ENCODE measurements at regions not wholly inside any gene's neighbourhood (a gene's known extent, or its start where the extent isn't known, plus 50 kb on each side); places are given as distances from the start of the nearest gene placed in this dataset.
"Not testable (repeated sequence)": the region's sequence is repeated elsewhere in the genome, so short reads cannot be mapped to it uniquely, and the experiment has no call there.

DNA sequence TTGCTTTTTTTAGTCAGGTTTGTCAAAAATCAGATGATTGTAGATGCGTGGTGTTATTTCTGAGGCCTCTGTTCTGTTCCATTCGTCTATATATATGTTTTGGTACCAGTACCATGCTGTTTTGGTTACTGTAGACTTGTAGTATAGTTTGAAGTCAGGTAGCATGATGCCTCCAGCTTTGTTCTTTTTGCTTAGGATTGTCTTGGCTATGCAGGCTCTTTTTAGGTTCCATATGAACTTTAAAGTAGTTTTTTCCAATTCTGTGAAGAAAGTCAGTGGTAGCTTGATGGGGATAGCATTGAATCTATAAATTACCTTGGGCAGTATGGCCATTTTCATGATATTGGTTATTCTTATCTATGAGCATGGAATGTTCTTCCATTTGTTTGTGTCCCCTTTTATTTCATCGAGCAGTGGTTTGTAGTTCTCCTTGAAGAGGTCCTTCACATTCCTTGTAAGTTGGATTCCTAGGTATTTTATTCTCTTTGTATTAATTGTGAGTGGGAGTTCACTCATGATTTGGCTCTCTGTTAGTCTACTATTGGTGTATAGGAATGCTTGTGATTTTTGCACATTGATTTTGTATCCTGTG is 70.1 kb upstream of the TOP3B start:
- not testable (repeated sequence) for DNase-seq

DNA sequence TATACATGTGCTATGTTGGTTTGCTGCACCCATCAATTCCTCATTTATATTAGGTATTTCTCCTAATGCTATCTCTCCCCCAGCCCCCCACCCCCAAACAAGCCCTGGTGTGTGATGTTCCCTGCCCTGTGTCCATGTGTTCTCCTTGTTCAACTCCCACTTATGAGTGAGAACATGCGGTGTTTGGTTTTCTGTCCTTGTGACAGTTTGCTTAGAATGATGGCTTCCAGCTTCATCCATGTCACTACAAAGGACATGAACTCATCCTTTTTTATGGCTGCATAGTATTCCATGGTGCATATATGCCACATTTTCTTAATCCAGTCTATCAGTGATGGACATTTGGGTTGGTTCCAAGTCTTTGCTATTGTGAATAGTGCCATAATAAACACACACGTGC is 68.4 kb upstream of the TOP3B start:
- not testable (repeated sequence) for DNase-seq

DNA sequence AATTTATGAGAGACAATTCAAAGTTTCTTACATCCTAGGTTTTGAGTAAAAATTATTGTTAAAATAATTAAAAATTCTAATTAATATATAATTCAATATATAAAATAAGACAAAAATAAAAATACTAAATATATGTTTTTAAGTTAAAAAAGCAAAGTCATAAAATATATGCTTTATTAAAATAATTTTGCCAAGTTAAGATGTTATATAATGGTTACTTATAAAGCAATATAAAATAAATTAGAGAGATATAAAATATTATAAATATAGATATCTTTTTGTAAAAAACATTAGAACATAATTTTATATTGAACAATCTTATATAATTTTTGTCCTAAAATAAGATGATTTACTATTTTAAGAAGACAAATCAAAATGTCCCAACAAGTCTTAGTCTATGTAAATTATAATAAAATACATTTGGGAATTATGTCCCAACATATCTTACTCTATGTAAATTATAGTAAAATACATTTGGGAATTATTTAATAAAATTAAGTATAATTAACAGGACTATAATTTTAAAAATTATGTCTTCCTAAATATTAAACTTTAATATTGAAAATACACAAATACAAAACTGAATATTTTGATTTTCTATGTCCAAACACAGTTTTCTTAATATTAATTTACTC is 67.7 kb upstream of the TOP3B start:
- DNase-seq = no peak

DNA sequence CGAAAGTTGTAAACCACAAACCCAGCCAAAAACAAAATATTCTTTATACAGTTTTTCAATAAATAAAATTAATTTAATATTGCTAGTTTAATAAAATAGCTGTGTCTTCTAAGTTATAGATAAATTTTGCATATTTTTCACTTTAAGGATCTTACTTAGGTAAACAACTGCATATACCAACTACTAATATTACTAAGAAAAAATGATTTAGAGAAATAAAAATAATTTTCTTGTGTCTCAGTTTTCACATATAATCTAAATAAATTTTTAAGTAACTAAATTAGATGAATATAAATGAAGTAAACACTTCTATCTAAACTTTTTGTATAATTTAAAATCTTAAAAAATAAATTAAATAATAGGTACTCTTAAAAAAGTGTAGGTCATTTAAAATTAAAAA is 67.1 kb upstream of the TOP3B start:
- DNase-seq = no peak

DNA sequence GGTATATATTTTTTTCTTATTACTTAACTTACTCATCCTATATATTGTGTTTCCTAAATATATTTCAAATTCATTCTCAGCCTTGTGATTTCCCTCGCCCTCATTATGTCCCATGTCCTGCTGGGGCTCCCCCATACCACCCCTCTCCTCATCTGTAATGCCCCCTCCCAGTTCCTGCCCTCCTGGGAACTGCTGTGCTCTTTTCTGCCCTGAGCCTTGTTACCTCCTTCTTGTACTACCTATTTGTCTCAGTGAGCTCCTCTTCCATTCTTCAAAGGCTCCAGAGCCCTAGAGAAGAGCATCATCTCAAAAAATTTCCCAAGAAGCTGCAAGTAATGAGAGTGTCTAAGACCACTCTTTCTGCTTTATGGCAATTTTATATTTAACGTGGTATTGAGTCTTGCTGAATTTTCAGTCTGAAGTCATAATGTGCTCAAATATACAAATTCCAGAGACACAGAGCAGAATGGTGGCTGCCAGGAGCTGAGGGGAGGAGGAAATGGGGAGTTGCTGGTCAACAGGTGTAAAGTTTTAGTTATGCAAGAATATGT is 66.5 kb upstream of the TOP3B start:
- DNase-seq = no peak

DNA sequence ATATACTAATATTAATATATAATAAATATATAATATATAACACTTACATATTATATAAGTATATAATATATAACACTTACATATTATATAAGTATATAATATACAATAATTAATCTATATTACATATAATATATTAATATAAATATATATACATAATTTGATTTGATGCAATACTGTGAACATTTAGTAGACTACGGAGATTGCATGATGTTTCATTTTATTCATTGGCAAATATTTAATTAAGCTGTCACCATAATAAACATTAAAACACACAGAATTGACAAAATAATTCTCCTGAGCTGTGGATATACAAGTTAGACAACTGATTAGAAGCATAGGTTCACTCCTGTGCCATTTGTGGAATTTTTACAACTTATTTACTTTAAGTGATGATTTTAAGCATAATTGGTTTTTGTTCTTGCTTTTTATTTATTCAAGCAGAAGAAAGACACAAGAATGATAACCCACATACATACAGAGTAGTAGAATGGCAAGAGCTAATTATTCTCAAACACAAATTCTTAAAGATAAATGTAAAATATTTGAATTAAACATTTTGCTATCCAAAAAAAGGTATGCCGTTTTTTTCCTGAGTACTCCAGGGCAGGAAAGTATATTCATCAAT is 65.8 kb upstream of the TOP3B start:
- DNase-seq = no peak

DNA sequence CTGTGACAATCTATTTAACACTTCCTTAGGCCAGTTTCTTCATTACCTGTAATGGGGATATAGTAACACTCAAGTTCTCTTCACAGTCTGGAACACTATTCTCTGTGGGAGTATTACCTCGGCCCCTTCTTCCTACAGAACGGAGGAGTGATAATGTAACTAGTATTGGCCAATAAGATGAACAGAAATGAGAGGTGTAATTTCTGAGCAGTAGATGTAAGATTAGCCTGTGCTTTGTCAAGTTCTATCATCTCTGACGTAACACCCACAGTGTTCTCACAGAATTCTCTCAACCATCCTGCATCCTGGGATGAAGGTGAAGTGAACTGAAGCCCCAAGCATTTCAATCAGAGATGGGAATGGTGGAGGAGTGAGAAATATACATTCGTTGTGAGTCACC is 65.2 kb upstream of the TOP3B start:
- DNase-seq = no peak

DNA sequence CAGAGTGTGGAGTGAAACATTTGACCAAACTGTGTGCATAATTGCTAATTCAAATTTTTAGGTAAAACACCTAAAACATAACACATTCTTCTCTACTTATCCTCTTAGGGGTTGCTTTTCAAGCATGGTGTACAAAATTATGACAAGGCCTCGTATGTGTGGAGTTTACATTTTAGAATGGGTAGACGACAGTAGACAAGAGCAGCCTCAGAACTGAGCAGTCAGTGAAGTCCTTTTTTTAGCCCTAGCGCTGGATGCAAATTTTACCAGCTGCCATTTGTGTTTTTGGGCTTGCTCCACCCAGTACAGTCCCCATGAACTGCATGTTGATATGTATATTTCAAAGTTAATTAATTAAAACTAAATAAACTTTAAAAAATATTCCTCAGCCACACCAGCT is 64.7 kb upstream of the TOP3B start:
- no peak for DNase-seq

DNA sequence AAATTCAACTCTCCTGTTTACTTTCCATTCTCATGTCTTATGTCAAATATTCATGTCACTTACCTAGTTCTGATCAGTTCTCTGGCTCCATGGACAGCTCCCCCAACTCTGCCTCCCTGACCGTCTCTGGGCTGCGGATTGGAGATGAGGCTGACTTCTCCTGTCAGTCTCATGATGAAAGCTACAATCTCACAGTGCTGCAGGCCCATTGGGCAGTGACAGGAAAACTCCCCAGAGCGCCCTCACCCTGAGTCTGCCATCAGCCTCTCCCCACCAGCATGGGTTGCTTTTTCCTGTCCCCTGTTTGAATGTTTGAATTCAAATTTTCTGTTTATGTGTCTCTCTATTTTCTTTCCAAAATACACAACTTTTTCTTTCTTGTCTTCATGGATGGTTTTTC is 63.8 kb upstream of the TOP3B start:
- DNase-seq = no peak

DNA sequence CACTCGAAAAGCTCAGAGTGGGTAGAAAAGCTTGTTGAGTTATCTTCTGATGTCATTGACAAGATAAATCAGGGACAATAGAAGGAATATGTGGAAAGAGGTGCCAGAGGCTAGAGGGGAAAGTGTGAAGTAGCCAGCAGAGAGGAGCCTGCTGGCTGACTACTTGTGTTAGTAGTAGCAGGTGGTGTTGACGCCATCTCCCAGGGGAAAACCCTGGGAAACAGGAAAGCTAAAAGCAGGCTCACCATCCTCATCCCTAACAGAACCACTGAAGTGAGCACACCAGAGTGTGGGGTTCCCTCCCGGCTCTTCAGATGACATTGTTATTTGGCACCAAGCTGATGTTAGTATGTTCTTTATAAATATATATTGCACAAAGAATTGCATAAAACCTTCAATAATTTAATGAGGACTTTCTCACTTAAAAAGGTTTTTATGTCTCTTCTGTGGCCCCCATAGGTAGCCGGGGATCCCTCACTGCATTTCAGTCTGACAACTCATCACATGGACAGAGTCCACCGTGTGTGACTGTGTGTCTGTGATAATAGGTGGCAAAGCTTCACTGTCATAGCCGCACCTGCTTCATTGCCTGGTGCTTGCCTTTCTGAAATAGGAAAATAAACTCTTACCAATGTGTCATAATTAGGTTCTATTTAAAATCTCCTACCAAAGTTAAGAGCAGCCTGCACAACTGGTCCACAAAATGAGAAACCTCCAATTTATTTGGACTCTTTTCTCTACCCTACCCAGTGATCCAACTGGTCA is 63.2 kb upstream of the TOP3B start:
- DNase-seq = no peak

DNA sequence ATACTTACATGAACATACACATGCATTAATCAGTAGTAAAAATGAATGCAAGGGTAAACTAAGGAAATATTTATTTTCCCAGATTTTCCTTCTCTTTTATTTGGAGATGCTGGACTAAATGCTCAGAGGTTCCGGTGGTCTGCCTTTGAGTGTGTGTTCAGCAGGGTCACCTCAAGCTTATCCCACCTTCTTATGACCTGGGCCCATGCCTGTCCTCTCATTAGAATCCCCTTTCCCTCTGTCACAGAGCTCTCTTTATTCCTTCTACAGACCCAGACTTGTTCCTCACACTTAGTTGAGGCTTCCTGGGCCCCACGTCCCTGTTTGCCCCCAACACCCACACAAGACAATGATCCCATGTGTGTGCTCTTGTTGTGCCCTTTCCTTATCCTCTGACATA is 61.6 kb upstream of the TOP3B start:
- DNase-seq = no peak

DNA sequence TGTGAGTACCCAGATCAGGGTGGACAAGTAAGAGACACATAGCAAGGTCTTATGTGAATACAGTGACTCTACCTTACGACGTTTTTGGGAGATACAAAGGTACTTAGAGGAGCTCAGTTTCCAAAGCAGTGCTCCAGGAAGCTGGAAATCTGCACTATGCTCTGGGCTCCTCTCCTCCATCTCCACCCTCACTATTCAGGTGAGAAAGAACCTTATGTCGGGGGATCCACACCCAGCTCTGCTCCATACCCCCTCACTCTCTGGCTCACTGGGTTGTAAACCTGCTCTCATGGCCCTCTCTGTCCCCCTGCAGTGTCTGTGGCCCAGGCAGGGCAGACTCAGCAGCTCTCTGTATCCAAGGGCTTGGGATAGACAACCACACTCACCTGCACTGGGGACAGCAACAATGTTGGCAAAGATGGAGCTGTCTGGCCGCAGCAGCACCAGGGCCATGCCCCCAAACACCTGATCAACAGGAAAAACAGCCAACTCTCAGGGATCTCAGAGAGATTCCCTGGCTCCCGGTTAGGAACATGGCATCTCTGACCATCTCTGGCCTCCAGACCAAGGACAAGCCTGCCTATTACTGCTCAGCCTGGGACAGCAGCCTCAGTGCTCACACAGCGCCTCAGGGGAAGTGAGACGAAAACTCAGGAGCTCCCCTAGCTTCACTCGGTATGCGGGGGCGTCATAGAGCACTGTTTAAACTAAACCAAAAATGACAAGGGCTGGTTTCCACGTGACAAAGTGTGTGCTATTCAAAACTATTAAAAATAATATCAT is 60.9 kb upstream of the TOP3B start:
- DNase-seq = no peak

DNA sequence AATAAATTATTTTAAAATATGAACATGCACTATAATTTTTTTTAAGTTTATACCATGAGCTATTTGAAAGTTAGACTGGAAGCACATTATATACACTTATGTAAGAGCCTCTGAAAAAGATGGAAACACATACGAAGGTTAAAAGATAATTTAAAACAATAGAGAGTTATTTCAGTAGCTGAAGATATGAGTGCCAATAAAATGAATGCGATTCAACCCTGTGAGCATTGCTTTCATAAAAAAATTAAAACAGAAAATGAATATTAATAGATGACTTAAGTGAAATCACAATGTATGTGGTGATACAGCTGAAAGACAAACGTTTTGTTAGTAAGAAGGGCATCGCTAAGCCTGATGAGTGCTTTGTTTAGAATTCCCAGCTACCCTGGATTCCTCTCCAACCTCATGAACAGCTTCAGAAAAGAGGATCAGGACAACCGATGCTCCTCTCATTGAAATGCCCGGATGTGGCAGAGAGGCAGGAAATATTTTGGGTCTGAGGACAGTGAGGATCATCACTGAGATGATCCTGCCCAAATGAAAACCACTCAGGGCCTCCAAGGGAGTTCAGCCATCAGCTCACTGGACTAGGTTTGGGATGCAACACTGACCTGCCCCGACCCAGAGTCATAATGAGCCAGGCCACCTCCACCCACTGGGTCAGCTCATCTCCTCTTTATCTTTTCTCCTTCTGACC is 60.2 kb upstream of the TOP3B start:
- DNase-seq = no peak

DNA sequence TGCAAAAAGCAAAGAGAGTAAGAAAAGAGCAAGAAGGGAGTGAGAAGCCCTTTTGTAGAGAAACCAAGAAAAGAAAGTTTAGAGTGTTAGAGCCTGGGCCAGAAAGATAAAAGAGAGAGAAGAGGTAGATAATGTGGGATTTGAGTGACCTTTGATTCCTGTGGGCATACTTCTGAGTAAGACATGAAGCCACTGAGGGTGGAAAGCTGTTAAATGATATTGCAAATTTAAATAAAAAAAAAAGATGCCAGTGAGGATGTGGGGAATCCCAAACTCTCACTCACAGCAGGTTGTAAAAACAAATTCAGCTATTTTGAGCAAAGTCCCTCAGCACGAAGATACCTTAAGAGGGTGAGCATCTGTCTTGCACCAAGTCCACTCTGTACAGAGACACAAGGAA is 59.4 kb upstream of the TOP3B start:
- DNase-seq = no peak

DNA sequence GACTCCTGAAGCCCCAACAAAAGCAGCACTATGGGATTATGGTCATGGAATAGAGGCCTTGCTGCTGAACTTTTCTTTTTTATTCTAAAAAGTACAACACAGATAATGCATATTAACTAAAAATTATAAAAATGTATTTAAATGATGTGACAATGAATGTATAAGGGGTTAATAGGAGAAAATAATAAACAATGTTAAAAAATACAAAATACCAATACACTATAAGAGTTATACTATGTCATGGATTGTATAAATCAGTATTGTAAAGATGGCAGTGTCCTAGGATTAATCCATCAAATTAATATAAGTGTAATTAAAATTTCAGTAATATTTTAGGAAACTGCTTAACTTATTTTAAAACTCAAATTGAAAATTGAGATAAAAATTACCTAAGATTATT is 58.3 kb upstream of the TOP3B start:
- no peak for DNase-seq

DNA sequence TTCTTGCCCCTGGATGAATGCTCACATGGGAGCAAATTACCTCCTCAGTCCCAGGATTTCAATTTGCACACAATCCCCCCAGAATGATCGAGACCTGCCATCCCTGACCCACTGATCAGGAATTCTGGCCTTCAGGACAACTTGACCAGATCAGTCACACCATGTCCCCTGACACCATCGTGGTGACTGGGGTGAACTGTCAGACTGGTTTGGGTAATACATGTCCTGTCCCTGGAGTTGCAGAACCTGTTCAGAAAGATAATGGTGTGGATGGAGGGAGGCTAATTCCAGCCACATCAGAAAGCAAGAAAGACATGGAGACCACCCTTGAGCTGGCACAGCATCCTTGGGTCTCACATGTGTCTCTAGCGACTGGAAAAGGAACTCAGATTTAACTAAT is 57.9 kb upstream of the TOP3B start:
- DNase-seq = no peak

DNA sequence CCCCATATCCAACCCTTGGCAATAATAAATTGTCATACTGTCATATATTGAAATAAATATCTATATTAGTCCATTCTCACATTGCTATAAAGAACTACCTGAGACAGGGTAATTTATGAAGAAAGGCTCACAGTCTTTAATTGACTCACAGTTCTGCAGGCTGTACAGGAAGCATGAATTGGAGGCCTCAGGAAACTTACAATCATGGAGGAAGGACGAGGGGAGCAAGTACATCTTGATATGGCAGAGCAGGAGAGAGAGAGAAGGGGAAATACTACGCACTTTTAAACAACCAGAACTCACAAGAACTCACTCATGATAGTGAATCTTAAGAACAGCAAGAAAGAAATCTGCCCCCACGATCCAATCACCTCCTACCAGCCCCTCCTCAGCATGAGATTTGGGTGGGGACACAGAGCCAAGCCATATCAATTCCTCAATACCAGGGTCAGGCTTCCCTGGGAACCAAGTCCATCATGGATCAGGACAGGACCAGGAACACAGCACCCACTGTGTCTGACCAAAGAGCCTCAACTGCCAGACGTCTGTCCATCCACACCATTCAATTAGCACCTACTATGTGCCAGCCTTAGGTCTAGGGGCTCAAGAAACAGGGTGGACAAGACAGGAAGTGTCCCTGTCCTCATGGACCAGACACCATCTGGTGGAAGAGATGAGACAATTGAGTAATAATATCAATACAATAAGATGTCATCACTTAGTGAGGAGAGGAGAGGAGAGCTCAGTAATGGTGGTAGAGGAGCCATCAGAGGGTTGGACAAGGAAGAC is 56.9 kb upstream of the TOP3B start:
- no peak for DNase-seq

DNA sequence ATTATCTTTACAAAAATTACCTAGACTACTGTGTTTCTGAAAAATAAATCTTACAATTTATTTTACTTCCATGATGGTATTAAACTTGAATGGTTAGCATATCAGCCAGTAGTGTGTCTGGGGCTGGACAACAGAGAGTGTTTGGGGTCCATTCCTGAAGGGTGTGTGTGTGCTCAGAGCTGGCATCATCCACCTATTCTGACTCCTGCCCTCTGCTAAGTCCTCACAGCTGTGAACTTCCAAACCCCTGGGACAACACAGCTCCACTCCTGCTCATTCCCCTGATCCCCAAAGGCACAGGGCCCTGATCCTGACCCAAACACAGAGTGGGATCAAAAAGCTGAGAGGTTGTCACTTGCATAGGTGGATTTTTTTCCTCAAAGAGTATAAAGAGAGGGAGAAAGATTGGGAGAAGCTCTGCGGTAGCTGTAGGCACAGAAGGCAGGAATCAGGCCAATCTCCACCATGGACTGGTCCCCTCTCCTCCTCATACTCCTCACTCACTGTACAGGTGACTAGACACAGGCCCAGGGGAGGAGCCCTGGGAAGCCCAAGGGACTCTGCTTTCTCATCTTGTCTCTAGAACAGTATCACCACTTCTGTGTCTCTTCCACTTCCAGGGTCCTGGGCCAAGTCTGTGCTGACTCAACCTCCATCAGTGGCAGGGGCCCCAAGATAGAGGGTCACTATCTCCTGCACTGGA is 55.7 kb upstream of the TOP3B start:
- no peak for DNase-seq

DNA sequence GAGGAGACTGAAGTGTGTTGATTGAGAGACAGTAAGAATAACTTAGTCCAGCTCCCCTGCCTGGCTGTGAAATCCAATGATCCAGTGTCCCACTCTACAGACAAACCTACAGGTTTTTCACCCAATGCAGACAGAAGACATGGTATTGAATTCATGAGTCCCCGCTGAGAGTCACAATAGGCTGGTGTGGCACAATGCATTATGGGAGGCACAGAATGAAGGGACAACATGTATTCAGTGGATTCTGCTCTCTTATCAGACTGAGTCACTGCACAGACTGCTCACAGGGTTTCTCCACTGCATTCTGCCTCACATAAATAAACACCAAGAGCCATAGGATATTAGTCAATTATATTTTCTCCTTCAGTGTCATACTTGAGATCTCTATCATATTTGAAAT is 55.2 kb upstream of the TOP3B start:
- DNase-seq = no peak

DNA sequence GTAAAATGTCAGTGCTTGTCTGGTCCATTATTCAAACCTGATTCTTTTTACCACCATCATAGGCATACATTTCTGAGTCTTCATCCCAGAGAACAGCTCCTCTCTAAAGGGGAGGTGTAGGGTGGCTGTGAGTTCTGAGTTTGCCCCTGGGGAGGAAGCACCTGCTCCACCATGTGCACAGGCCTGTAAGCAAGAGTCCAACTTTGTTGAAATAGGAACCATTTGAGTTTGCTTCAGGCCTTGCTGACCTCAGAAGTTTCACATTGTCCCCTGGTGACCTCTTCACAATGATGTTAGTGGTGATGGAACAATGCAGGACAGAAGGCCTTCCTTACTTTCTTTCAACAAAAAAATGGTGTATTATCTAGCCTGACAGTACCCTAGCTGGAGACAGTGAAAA is 54.6 kb upstream of the TOP3B start:
- no peak for DNase-seq

DNA sequence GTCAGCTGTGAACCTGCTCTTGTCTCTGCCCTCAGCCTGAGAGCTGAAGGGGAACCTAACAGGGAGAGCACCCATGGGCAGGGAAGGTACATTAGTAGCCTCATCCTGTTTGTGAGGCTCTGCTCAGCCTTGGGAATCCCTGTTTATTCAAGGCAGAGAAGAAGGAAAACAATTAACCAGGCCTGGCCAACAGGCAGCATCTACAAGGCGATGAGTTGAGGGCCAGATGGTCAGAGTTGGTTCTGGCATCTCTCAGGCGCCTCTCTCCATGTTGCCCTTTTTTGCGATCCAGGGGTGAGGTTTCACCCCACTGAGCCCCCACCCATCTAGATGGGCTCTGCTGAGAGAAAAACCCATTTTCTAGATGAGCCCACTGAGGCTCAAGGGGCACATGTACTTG is 54.0 kb upstream of the TOP3B start:
- DNase-seq = no peak

Measured in Kasumi-1 (cell line).